Mesenteric fat pad (tissue), 1 donor: ENCODE measurements at regions not wholly inside any gene's neighbourhood (a gene's known extent, or its start where the extent isn't known, plus 50 kb on each side); places are given as distances from the start of the nearest gene placed in this dataset.

Source experiments
- DNase-seq: peaks from one replicate; pipeline ENCODE4 v3.0.0-alpha.2; 2020; ENCODE audit warnings: low spot score
- donor health status: DM: yes; HTN: yes; CAD: no.

DNA sequence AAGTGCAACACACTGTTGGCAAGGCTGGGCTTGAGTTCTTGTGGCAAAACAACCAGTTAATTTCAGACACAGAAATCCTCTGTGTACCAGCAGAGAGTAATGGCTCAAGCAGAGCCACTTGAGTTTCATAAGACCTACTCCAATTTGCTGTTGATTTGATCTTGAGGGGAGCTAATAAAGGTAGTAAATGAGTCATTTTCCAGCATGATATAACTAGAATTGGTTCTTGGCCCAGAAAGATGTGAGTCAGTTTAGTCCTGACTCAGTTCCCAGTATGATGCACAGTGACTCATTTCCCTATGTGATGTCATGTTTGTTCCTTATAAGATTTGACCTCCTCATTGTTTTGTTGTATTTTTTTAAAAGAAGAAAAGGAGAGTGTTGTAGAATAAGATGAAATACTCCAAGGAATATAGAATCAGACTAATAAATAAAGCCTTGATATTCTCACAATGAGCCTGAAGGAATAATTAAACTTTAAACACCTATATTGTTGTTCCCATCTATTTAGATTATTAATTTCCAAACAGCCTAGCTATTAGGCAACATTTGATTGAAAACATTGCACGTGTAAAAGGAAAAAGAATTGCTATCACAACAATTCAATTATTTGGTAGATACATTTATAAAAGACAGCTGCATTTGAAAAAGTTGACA lies 186.2 kb downstream of the REEP3 start:
- no peak for DNase-seq

- DNase-seq = no peak
Measured at GRCh38 chr10:63708421-63708820, 187.2 kb downstream of the REEP3 start.

DNA sequence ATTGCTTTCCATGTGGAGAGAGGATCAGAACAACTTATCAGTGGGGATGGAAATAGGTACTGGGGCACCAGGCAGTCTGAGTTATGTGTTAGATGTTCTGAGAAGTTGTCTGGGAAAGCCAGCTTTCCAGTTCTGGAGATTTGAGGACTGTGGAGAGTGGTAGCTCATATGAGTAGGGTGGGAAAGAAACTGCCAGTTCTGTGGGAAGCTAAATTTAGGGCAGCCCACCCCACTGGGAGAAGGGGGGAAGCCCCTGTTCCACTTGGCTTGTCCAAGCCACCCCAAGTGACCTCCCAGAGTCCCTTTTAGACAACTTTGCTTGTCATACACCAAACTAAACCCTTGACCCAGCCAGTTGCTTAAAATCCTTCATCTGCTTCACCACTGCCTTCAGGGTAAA lies 189.5 kb downstream of the REEP3 start:
- DNase-seq = no peak

- no peak for DNase-seq
Measured at GRCh38 chr10:63711361-63711760, 190.2 kb downstream of the REEP3 start.

GRCh38 chr10:63711867-63712716 lies 190.9 kb downstream of the REEP3 start:
- DNase-seq = peak; percentile 94

- no peak for DNase-seq
Measured at GRCh38 chr10:63712717-63713115, 191.5 kb downstream of the REEP3 start.

- DNase-seq = no peak
Measured at GRCh38 chr10:63713191-63714144, 192.3 kb downstream of the REEP3 start.

GRCh38 chr10:63716016-63716580 lies 194.9 kb downstream of the REEP3 start:
- DNase-seq = no peak

GRCh38 chr10:63717027-63717715 lies 196.0 kb downstream of the REEP3 start:
- DNase-seq = no peak

DNA sequence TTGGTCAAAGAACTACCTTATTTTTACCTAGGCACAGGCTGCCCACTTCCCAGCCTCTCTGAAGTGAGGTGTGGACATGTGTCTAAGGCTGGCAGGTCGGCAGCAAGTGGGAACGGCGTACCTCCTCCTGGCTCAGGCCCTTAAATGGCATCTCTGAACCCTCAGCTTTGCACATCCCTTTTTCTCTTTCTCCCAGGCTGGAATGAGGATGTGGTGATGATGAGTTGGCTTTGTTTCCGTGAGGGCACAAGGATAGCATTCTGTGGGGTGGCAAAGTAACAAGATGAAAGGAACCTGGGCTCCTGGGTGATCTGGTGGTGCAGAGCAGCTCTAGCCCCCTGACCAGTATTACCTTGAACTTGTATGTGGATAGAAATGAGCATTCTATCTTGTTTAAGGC lies 196.8 kb downstream of the REEP3 start:
- no peak for DNase-seq

GRCh38 chr10:63718421-63718820 lies 197.2 kb downstream of the REEP3 start:
- DNase-seq = no peak

GRCh38 chr10:63719226-63719856 lies 198.1 kb downstream of the REEP3 start:
- no peak for DNase-seq

GRCh38 chr10:63720072-63720537 lies 198.9 kb downstream of the REEP3 start:
- DNase-seq = no peak

- no peak for DNase-seq
Measured at GRCh38 chr10:63720676-63721075, 199.5 kb downstream of the REEP3 start.

DNA sequence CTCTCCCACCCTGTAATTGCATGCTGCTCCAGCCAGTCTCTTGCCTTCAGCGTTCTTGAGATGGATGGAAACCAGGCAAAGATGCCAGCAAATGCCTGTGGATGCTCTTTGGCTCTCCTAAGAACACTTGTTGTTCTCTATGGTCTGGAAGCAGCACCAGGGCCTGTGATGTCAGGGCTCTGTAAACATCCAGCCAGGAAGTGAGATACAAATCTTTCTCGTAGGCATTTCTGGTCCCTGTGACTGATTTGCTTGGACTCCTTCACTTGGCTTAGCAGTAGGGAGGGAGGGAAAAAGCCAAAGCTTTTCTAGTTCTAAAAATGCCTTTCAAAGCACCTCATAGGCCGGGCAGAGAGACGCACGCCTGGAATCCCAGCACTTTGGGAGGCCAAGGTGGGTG lies 201.3 kb downstream of the REEP3 start:
- no peak for DNase-seq

DNA sequence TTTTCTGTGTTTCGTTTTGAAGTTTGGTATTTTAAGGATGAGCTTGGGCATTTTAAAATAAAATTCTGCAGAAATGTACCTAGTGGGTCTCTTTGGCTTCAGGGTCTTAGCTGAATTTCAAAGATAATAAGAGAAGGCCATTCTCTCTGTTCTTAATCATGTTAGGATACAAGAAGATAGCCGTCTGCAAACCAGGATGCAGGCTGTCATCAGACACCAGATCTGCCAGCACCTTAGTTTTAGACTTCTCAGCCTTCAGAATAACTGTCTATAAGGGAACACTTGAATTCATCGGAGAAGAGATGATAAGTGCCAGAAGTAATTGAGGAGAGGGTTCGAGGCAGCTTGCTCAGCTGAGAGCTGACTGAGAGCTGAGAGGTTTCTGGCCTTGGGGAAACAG lies 202.1 kb downstream of the REEP3 start:
- no peak for DNase-seq

DNA sequence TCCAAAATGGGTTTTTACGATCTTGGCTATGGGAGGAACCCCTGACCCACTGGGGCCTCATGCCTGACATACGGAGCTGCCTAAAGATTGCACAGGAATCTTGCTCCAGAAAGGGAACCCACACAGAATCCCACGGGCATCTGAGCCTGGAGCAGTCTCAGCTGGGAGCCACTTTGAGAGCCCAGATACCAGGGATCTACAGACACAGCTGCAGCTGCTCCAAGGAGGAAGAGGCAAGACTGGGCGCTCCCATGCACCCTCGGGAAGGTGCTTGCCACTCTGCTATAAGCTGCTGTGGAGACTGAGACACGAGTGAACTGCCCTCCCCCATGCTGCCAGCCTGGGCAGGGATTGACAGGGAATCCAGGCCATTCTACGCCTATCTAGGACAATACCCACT lies 202.5 kb downstream of the REEP3 start:
- no peak for DNase-seq

GRCh38 chr10:63724922-63725321 lies 203.7 kb downstream of the REEP3 start:
- no peak for DNase-seq

DNA sequence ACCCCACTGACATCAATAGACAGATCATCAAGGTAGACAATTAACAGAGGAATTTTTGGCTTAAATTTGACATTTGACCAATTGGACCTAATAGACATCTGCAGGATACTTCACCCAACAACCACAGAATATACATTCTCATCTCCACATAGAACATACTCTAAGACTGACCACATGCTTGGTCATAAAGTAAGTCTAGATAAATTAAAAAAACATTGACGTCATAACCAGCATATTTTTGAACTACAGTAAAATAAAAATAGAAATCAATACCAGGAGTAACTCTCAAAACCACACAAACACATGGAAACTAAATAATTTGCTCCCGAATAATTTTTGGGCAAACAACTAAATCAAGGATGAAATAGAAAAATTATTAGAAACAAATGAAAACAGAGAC lies 205.7 kb downstream of the REEP3 start:
- no peak for DNase-seq

GRCh38 chr10:63727636-63728035 lies 206.4 kb downstream of the REEP3 start:
- DNase-seq = no peak
